Fibroblast of villous mesenchyme (primary cell): ENCODE measurements at regions not wholly inside any gene's neighbourhood (a gene's known extent, or its start where the extent isn't known, plus 50 kb on each side); places are given as distances from the start of the nearest gene placed in this dataset.

Source experiments
- DNase-seq: peaks from one replicate; pipeline ENCODE4 v3.0.0-alpha.2; 2010; ENCODE audit warnings: low read depth
- H3K4me3 ChIP-seq: 2 replicates; pipeline ENCODE4 v1.5.1; 2011; ENCODE audit warnings: low read depth, mild to moderate bottlenecking, low read length
- TF ChIP-seq, protein P1 (sequence below): IDR thresholded peaks from 2 replicates; pipeline ENCODE4 v1.5.1; 2012; ENCODE audit warnings: low read depth, mild to moderate bottlenecking, low read length; ENCODE audit not compliant: insufficient read depth

DNA sequence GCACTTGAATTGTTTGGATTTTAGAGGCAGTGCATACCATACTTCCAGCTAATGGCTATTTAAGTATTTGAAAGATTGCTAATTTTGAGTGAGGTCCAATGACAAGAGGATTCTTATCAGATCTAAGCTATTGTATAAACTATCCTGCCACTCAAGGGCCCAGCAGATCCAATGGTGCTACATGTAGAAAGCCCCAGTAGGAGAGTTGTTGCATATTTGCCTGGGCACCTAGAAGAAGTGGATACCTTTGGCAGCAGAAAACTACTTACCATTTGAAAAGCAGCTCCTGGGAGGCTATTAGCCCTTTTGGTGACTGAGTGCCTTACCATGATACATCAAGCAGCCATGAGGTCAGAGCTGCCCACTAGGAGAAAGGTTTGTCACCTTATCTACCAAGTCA is 447.3 kb downstream of the C4orf33 start:
- H3K4me3 ChIP-seq: no peak overlapping the region
- DNase-seq: no peak
- TF ChIP-seq, protein P1, sequence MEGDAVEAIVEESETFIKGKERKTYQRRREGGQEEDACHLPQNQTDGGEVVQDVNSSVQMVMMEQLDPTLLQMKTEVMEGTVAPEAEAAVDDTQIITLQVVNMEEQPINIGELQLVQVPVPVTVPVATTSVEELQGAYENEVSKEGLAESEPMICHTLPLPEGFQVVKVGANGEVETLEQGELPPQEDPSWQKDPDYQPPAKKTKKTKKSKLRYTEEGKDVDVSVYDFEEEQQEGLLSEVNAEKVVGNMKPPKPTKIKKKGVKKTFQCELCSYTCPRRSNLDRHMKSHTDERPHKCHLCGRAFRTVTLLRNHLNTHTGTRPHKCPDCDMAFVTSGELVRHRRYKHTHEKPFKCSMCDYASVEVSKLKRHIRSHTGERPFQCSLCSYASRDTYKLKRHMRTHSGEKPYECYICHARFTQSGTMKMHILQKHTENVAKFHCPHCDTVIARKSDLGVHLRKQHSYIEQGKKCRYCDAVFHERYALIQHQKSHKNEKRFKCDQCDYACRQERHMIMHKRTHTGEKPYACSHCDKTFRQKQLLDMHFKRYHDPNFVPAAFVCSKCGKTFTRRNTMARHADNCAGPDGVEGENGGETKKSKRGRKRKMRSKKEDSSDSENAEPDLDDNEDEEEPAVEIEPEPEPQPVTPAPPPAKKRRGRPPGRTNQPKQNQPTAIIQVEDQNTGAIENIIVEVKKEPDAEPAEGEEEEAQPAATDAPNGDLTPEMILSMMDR: no peak

DNA sequence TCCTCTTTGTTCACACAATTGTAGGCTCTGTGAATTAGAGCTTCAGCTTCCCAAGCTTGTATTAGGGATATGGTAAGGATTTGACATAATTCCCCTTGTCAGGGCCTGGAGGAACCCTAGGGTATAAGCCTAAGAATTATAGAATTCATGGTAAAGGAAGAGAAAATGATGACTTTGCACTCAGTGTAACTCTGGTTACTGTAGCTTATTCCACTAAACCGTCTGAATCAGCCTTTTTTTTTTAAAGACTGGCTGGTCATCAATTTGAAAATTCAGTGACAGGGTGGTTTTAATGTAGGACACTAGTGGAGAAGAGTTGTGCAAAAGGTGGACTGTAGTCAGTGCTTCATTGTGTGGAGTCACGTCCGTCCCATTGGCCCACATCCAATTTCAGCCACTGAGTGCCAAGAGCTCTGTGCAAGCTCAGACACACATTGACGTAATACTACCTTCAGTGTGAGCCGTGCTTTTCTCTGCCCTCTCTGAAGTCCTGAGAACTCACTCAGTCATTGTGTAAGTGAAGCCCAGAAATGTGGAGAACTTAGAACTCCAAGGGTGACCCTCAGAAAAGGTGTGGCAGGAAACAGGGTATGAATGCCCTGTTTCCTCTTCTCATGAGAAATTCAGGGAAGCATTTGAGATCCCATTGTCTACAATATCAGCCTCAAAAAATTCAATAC is 449.8 kb downstream of the C4orf33 start:
- TF ChIP-seq, protein P1: no peak
- peak; percentile 4 for DNase-seq
- no peak overlapping the region for H3K4me3 ChIP-seq

DNA sequence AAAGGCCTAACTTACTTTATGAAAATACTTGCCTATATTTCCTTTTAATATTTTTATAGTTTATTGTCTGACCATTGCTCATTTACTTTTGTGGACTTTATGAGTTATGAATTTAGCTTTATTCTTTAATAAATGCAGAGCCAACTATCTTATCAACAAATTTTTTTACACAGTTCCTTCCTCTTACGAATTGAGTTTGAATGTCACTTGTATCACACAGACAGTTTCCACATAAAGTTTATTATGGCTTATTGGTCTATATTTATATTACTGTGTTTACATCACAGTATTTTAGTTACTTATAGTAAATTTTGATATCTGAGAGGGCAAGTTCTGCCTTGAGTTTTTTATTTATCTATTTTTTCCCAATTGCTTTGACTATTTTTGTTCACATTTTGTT is 450.6 kb downstream of the C4orf33 start:
- DNase-seq: no peak
- H3K4me3 ChIP-seq: no peak overlapping the region
- TF ChIP-seq, protein P1: no peak

DNA sequence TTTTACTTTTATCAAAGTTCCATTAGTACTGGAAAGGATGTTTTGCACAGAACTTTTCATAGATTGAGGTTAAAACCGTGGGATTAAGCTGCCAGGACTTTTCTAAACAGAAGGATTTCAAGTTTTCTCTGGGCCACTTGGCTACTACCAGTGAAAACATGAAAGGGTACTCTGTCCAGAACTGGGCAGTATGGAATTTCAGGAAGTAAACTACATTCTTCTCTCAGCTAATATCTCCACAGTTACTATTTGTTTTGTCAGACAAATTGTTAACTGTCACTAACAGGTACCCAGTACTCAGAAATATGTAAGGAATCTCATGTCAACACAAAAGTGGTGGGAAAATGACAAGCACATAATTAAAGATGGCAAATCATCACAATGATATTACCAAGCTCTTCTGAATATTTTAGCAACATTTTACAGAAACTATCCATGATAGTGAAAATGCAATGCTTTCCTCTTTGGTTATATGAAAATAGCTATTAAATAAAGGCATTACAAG is 454.4 kb downstream of the C4orf33 start:
- TF ChIP-seq, protein P1: no peak
- no peak overlapping the region for H3K4me3 ChIP-seq

DNA sequence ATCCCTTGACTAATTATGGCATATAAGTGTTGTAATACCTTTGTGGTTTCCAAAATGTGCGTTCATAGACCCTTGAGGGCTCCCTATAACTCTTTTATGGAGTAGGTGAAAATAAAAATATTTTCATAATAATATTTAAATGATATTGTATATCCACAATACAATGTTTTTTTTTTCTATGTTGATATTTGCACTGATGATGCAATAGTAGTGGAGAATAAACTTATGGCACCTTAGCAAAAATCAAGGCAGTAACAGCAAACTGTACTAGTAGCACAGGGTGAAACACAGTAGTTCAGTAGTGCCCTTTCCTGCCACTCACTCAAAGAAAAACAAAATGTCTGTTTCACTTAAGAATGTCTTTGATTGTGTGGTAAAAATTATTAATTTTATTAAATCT is 465.3 kb downstream of the C4orf33 start:
- no peak for DNase-seq

More for the DNA sequence above, 454.4 kb downstream of the C4orf33 start:
- no peak for DNase-seq

DNA sequence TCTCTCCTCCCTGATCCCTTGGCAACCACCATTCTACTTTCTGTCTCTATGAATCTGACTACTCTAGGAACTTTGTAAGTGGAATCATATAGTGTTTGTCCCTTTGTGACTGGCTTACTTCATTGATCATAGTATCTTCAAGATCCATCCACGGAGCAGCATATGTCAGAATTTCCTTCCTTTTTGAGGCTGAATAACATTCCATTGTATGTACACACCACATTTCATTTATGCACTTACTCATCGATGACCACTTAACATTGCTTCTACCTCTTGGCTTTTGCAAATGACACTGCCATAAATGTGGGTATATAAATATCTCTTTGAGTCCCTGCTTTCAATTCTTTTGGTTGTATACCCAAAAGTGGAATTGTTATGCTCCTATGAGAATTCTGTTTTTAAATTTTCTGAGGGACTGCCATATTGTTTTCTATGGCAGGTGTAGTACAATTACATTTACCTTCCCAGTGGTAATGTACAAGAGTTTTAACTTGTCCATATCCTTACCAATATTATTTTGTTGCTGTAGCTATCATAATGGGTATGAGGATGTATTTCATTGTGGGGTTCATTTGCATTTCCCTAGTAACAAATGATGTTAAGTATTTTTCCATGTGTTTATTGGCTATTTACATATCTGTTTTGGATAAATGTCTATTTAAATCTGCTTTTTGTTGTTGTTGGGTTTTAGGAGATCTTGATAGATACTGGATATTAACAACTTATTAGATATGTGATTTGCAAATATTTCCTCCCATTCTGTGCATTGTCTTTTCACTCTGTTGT is 466.1 kb downstream of the C4orf33 start:
- DNase-seq: no peak
- TF ChIP-seq, protein P1: no peak
- no peak overlapping the region for H3K4me3 ChIP-seq

More for the DNA sequence above, 465.3 kb downstream of the C4orf33 start:
- TF ChIP-seq, protein P1: no peak
- no peak overlapping the region for H3K4me3 ChIP-seq
